ENCODE measurements at regions not wholly inside any gene's neighbourhood (a gene's known extent, or its start where the extent isn't known, plus 50 kb on each side); places are given as distances from the start of the nearest gene placed in this dataset.

GRCh38 chr2:46825231-46825938 is 90.2 kb downstream of the MCFD2 start:
- WGBS, 2 donors (ENCODE audit: low coverage in 1 of 2), result 89% methylated on average over 15 of the region's 15 CpGs; no CpG with 5 or more reads in 1 of the 2 donors
- no peak for DNase-seq
- Histone ChIP-seq H3K9me3 (no peaks in the 10 kb centered on the region), H3K4me3 (no peak overlapping the region), H3K27me3 (no peaks in the 10 kb centered on the region), H3K36me3 (no peaks in the 10 kb centered on the region), H3K27ac (no peak overlapping the region), H3K4me1 (no peaks in the 10 kb centered on the region)
- TF ChIP-seq EP300 (IDR thresholded peaks at IDR 0.05; ENCODE audit: low read depth) (no peak), POLR2A (IDR thresholded peaks at IDR 0.05) (no peak), POLR2AphosphoS5 (IDR thresholded peaks at IDR 0.05) (no peak)
- TF ChIP-seq, protein P1, sequence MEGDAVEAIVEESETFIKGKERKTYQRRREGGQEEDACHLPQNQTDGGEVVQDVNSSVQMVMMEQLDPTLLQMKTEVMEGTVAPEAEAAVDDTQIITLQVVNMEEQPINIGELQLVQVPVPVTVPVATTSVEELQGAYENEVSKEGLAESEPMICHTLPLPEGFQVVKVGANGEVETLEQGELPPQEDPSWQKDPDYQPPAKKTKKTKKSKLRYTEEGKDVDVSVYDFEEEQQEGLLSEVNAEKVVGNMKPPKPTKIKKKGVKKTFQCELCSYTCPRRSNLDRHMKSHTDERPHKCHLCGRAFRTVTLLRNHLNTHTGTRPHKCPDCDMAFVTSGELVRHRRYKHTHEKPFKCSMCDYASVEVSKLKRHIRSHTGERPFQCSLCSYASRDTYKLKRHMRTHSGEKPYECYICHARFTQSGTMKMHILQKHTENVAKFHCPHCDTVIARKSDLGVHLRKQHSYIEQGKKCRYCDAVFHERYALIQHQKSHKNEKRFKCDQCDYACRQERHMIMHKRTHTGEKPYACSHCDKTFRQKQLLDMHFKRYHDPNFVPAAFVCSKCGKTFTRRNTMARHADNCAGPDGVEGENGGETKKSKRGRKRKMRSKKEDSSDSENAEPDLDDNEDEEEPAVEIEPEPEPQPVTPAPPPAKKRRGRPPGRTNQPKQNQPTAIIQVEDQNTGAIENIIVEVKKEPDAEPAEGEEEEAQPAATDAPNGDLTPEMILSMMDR (IDR thresholded peaks at IDR 0.05), result no peak
- in situ Hi-C loops (cut with MboI; ENCODE audit: low pct_ligation_motif_present in 1 of 4, low pct_unique_long_range_greater_than_20kb in 1 of 4, low sequenced_read_pairs in 3 of 4) (no loop called here), intact Hi-C loops (cut with DNase I; ENCODE audit: low total_unique reads) (no loop called here)

DNA sequence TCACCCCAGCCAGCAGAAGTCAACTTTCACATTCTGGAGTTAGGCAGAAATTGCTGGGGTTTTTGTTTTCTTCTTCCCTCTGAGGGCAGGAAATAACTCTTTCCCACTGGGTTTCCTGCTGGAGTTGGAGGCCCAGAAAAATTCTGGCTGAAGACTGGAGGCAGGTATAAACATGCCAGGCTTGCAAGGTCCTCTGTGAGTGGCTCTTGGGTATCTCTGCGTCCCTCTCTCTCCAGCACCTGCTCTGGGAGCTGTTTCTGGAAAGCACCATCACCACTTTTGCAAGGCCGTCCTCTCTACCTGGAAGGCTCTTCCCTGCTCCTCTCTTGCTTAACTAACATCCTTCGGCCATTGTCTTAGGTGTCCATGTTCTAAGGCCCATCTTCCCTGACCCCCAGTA is 91.0 kb downstream of the MCFD2 start:
- Histone ChIP-seq H3K36me3 (no peaks in the 10 kb centered on the region), H3K27ac (no peak overlapping the region), H3K4me3 (no peak overlapping the region), H3K9me3 (no peaks in the 10 kb centered on the region), H3K27me3 (no peaks in the 10 kb centered on the region), H3K4me1 (no peaks in the 10 kb centered on the region)
- no peak for TF ChIP-seq EP300 (IDR thresholded peaks at IDR 0.05; ENCODE audit: low read depth)
- TF ChIP-seq POLR2AphosphoS5 (IDR thresholded peaks at IDR 0.05), result no peak
- TF ChIP-seq POLR2A (IDR thresholded peaks at IDR 0.05), result no peak
- TF ChIP-seq, protein P1 (IDR thresholded peaks at IDR 0.05), result no peak
- 60 to 90% methylated on average over 1 to 3 of the region's 3 CpGs for WGBS, 2 donors (ENCODE audit: low coverage in 1 of 2)
- in situ Hi-C loops (cut with MboI; ENCODE audit: low pct_ligation_motif_present in 1 of 4, low pct_unique_long_range_greater_than_20kb in 1 of 4, low sequenced_read_pairs in 3 of 4) (no loop called here), intact Hi-C loops (cut with DNase I; ENCODE audit: low total_unique reads) (no loop called here)
- no peak for DNase-seq

DNA sequence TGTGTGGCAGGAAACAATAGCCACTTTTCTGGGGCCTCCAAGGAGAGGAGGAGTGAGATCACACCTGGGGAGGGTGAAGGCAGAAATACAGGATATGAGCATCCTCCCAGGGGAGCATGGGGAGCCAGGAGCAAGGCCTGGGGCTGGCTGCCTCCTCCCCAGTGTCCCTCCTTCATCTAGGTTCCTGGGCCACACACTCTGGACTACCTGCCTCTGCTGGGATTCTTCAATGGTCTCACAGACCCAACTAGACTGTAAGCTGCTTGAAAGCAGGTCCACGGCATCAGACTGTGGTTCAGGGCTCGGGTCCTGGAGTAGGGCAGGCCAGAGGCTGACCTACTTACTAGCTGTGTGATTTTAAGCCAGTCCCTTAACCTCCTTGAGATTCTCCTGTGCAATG is 94.0 kb downstream of the MCFD2 start:
- H3K36me3 ChIP-seq, result no peaks in the 10 kb centered on the region
- in situ Hi-C loops (cut with MboI; ENCODE audit: low pct_ligation_motif_present in 1 of 4, low pct_unique_long_range_greater_than_20kb in 1 of 4, low sequenced_read_pairs in 3 of 4) (no loop called here), intact Hi-C loops (cut with DNase I; ENCODE audit: low total_unique reads) (no loop called here)
- H3K27ac ChIP-seq, result no peak overlapping the region
- no peak for TF ChIP-seq POLR2AphosphoS5 (IDR thresholded peaks at IDR 0.05)
- no peak for TF ChIP-seq EP300 (IDR thresholded peaks at IDR 0.05; ENCODE audit: low read depth)
- no peak for TF ChIP-seq POLR2A (IDR thresholded peaks at IDR 0.05)
- TF ChIP-seq, protein P1 (IDR thresholded peaks at IDR 0.05), result no peak
- H3K9me3 ChIP-seq, result no peaks in the 10 kb centered on the region
- H3K27me3 ChIP-seq, result no peaks in the 10 kb centered on the region
- peaks cover 0 to 7% (median 3%) of the 10 kb centered on the region in 4 donors for H3K4me1 ChIP-seq
- WGBS, 2 donors (ENCODE audit: low coverage in 1 of 2), result 100% methylated on average over 2 of the region's 2 CpGs; no CpG with 5 or more reads in 1 of the 2 donors
- no peak overlapping the region for H3K4me3 ChIP-seq
- no peak for DNase-seq

- H3K27ac ChIP-seq, result peak overlapping the region; percentile 9 to 59 (median 32)
- TF ChIP-seq POLR2AphosphoS5 (IDR thresholded peaks at IDR 0.05), result no peak
- no peak for TF ChIP-seq EP300 (IDR thresholded peaks at IDR 0.05; ENCODE audit: low read depth)
- H3K4me3 ChIP-seq, result no peak overlapping the region
- H3K4me1 ChIP-seq, result peaks cover 0 to 18% (median 7%) of the 10 kb centered on the region in 4 donors
- H3K27me3 ChIP-seq, result no peaks in the 10 kb centered on the region
- no peak for DNase-seq
- intact Hi-C loops (cut with DNase I; ENCODE audit: low total_unique reads) (no loop called here), in situ Hi-C loops (cut with MboI; ENCODE audit: low pct_ligation_motif_present in 1 of 4, low pct_unique_long_range_greater_than_20kb in 1 of 4, low sequenced_read_pairs in 3 of 4) (no loop called here)
- no peaks in the 10 kb centered on the region for H3K36me3 ChIP-seq
- H3K9me3 ChIP-seq, result no peaks in the 10 kb centered on the region
- WGBS, 2 donors (ENCODE audit: low coverage in 1 of 2), result 63 to 93% methylated on average over 1 to 2 of the region's 2 CpGs
These were observed 96.8 kb downstream of the MCFD2 start for GRCh38 chr2:46818819-46819218.
